Stimulated activated memory B cell treated with anti-CD40 and anti-IgM and Interleukin-4, amounts not matched to agents 10 μg/mL and 1 μg/mL and 100 μg/mL, for 72 hours (primary cell): ENCODE measurements at regions not wholly inside any gene's neighbourhood (a gene's known extent, or its start where the extent isn't known, plus 50 kb on each side); places are given as distances from the start of the nearest gene placed in this dataset.
A peak's percentile ranks its signal among the peaks of the same experiment; 100 is the strongest.
"Not testable (repeated sequence)": the region's sequence is repeated elsewhere in the genome, so short reads cannot be mapped to it uniquely, and the experiment has no call there.

Source experiments
- ATAC-seq: fragments of 150-1000 bp; cut with Tn5 transposase; 2 replicates; pipeline ENCODE4 v1.10.0; 2021
- H3K27ac Mint-ChIP-seq: one replicate; pipeline ENCODE4 v1.8.0; 2022; ENCODE audit warnings: mild to moderate bottlenecking, mixed read lengths
- H3K27me3 Mint-ChIP-seq: one replicate; pipeline ENCODE4 v1.8.0; 2022; ENCODE audit warnings: mixed read lengths
- H3K36me3 Mint-ChIP-seq: one replicate; pipeline ENCODE4 v1.8.0; 2022; ENCODE audit warnings: mixed read lengths
- H3K4me1 Mint-ChIP-seq: one replicate; pipeline ENCODE4 v1.8.0; 2022; ENCODE audit warnings: mixed read lengths
- H3K4me3 Mint-ChIP-seq: one replicate; pipeline ENCODE4 v1.8.0; 2022; ENCODE audit warnings: mild to moderate bottlenecking, moderate library complexity, mixed read lengths
- H3K9me3 Mint-ChIP-seq: one replicate; pipeline ENCODE4 v1.8.0; 2022; ENCODE audit warnings: mixed read lengths

DNA sequence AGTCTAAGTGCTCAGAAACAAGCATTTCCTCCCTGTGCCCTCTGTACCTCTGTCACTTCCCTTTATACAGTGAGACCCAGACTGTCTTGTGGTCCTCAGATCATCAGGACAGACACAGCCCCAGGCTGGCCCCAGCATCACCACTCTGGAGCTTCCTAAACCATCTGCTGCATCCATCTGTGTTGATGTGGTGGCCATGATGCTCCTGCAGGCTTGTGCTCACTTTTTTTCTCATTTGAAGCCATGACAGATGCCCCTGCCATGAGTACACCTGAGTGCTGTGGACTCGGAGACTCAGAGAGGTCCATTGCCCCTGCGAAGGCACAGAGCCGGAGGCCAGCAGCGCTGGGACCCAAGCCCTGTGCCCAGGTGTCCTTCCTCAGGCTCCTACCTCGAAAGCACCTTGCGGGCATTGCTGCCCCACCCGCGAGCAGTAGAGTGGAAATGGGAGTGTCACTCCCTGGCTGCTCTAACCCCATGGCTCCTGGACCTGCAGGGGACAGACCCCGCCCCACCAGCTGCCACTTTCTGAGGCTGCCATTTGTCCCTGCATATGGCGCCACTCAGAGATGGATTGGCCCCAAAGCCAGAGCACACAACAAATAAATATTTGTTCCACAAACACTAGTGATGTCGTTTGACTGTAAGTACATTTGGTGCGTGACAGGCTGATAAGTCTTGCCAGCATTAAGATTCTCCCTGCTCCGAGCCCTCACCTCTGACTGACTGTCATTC is 593.5 kb downstream of the TBC1D22A start:
- Mint-ChIP-seq H3K27me3 (no peaks in the 10 kb centered on the region), H3K36me3 (no peaks in the 10 kb centered on the region), H3K4me1 (no peaks in the 10 kb centered on the region), H3K9me3 (no peaks in the 10 kb centered on the region), H3K4me3 (no peak overlapping the region), H3K27ac (no peak overlapping the region)
- ATAC-seq = no peak

DNA sequence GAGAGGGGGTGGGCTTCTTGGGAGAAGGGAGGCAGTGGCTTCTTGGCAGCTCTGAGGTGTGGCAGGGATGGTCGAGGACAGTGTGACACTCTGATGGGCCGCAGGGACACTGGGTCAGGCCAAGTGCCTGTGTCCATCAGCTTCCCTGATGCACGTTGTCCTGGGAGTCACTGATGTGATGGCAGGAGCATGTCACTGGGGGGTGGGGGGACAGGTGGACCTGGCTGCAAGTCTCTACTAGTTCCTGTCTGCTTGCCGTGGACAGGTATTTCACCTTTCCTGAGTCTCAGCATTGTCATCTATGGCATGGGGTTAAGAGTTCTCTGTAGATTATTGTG is 592.9 kb downstream of the TBC1D22A start:
- H3K9me3 Mint-ChIP-seq = no peaks in the 10 kb centered on the region
- H3K4me3 Mint-ChIP-seq = no peak overlapping the region
- no peaks in the 10 kb centered on the region for H3K4me1 Mint-ChIP-seq
- no peak overlapping the region for H3K27ac Mint-ChIP-seq
- ATAC-seq = no peak
- H3K36me3 Mint-ChIP-seq = no peaks in the 10 kb centered on the region
- no peaks in the 10 kb centered on the region for H3K27me3 Mint-ChIP-seq

DNA sequence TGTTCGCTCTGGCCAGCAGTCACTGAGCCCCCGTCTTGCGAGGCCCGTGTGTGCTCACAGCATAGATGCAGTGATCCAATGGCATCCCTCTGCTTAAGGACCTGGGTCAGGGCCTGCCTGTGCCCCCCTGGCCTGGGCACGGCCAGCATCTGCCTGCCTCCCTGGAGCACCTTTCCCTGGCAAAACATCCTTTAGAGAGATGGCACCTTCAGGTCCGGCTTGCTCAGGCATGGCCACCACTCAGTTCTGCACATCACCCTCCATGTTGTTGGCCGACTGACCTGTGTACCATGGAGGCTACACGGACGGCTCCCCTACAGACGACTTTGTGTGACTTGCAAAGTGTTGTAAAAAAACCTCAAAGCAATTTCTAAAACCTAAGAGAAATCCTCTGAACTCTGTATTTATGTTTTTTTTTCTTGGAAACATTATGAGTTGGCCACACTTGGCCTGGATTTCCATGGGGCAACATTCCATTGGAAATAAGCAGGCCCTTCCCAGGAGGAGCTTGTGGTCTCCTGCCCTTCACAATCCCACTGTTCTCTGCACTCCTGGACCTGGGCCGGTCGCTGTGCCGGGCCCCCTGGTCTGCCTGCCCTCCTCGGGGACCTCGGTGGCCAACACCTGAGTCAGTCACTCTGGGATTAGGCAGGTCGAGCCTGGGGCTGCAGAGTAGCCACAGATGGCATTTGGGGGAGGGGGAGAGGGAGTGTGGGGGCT is 592.4 kb downstream of the TBC1D22A start:
- Mint-ChIP-seq H3K36me3 (no peaks in the 10 kb centered on the region), H3K27ac (no peak overlapping the region), H3K9me3 (no peaks in the 10 kb centered on the region), H3K4me1 (no peaks in the 10 kb centered on the region), H3K4me3 (no peak overlapping the region), H3K27me3 (no peaks in the 10 kb centered on the region)
- ATAC-seq = no peak

DNA sequence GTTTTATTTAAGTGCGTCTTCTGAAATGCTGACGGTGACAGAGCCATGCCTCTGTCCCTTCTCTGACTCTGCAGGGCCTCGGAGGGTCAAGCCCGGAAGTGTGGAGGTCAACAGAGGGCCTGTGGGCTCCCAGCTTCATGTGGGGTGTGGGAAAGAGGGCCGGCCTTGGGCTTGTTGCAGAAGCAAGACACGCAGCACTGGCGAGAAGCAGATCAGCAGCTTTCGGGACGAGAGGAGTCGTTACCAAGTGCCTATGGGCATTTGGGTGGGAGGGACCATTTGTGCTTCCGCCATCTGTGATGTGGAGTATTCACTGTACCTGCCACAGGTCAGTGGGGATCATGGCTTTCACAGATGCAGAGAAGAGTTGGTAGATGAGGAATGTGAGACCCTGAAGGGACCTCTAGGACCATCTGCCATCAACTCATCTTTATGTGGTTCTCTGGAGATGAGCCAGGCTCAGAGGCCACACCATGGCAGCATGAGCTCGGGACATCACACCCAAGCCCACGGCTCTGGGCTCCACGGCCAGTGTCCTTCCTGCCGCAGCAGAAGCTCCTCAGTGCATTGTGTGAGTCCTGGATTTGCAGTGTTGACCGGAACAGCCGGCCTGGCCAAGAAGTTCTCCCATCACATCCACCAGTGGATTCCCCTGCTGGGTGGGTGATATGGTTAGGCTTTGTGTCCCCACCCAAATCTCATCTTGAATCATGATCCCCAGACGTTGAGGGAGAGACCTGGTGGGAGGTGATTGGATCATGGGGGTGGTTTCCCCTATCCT is 590.7 kb downstream of the TBC1D22A start:
- Mint-ChIP-seq H3K4me1 (no peaks in the 10 kb centered on the region), H3K36me3 (no peaks in the 10 kb centered on the region), H3K4me3 (no peak overlapping the region), H3K27me3 (no peaks in the 10 kb centered on the region), H3K9me3 (no peaks in the 10 kb centered on the region), H3K27ac (no peak overlapping the region)
- ATAC-seq = no peak

DNA sequence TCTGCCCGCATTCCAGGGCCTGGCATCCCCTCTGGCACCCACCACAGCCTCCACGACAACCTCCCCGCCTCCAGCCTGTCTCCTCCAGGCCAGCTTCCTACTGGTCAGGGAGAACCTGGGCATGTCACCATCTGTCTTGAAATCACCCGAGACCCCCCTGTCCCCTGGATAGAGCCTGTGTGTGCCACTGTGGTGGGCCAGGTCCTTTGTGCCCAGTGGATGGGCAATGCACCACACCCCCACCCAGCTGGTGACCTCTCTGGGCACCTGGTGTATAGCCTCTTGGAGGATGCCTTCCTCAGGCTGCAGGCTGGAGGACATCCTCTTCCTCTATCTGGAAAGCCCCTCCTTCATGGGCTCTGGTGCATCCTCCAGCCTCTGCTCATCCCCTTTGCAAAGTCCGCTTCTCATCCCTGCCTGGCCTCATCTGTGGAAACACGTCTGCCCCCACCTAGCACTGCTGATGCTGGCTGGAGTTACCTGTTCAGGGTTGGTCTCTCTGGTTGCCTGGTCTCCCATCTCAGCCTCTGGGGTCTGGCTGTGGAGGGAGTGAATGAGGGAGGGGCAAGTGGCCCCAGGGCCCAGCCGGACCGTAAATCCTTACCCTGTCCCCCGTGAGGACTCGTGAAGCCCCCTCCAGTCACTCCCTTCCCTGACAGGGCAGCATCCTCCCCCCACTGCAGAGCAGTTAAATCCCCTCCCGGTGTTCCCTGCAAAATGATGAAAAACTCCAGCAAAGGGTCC is 589.6 kb downstream of the TBC1D22A start:
- Mint-ChIP-seq H3K4me3 (no peak overlapping the region), H3K9me3 (no peaks in the 10 kb centered on the region), H3K27me3 (no peaks in the 10 kb centered on the region), H3K36me3 (no peaks in the 10 kb centered on the region), H3K4me1 (no peaks in the 10 kb centered on the region), H3K27ac (no peak overlapping the region)
- ATAC-seq = no peak

DNA sequence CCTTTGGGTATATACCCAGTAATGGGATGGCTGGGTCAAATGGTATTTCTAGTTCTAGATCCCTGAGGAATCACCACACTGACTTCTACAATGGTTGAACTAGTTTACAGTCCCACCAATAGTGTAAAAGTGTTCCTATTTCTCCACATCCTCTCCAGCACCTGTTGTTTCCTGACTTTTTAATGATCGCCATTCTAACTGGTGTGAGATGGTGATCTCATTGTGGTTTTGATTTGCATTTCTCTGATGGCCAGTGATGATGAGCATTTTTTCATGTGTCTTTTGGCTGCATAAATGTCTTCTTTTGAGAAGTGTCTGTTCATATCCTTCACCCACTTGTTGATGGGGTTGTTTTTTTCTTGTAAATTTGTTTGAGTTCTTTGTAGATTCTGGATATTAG is 583.8 kb downstream of the TBC1D22A start:
- H3K27ac Mint-ChIP-seq, ATAC-seq, H3K4me3 Mint-ChIP-seq, H3K36me3 Mint-ChIP-seq, H3K4me1 Mint-ChIP-seq, H3K9me3 Mint-ChIP-seq: not testable (repeated sequence)
- peaks cover 32% of the 10 kb centered on the region for H3K27me3 Mint-ChIP-seq

DNA sequence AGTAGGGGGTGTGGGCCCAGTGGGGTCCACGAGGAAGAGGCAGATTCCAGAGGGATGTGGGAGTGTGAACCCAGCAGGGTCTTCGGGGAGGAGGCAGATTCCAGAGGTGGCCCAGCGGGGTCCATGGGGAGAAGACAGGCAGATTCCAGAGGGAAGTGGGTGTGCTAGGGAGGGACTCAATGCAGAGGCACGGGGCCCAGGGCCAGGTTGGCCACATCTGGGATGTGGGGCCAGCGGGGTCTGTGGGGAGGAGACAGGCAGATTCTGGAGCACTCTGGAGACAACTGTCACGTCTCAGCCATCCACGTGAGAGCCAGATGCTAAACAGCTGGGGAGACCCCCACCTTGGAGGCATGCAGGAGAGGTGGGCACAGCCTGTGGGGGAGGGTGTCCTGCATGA is 582.6 kb downstream of the TBC1D22A start:
- H3K9me3 Mint-ChIP-seq = no peaks in the 10 kb centered on the region
- no peak overlapping the region for H3K27ac Mint-ChIP-seq
- no peak for ATAC-seq
- peaks cover 36% of the 10 kb centered on the region for H3K27me3 Mint-ChIP-seq
- no peaks in the 10 kb centered on the region for H3K4me1 Mint-ChIP-seq
- H3K36me3 Mint-ChIP-seq = no peaks in the 10 kb centered on the region
- H3K4me3 Mint-ChIP-seq = no peak overlapping the region

DNA sequence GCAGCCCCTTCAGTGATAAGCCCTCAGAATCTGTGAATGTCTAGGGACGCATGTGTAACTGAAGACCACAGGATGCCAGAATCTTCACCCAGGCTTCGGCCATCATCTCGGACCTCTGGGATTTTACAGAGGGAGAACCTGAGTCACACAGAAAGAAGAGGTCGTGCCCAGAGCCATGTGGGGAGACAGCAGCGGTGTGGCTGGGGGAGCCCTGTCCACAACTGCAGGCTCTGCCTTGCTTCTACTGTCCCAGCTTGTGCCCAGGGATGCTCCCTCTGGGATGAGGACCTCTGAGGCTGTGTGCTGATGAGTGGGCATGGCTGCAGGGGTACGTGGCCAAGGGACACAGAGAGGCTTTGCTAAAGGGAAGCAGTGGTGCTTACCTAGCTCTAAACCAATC is 582.0 kb downstream of the TBC1D22A start:
- H3K4me1 Mint-ChIP-seq = no peaks in the 10 kb centered on the region
- peaks cover 36% of the 10 kb centered on the region for H3K27me3 Mint-ChIP-seq
- ATAC-seq = no peak
- no peak overlapping the region for H3K4me3 Mint-ChIP-seq
- H3K9me3 Mint-ChIP-seq = no peaks in the 10 kb centered on the region
- H3K36me3 Mint-ChIP-seq = no peaks in the 10 kb centered on the region
- H3K27ac Mint-ChIP-seq = no peak overlapping the region

DNA sequence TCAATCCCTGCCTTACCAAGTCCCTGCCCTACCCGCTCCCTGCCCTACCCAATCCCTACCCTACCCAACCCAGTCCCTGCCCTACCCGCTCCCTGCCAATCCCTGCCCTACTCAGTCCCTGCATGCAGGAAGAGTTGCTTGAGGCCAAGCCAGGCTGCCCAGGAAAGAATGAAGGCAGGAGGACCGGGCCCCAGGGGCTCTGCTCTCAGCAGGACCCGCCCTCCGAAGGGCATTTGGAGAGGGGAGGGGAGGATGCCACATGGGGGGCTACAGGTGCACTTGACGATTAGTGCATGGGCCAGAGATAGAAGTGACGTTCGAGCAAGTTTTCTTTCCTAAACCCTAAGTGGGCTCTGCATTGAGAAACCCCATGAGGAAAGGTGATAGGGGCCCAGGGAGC is 581.2 kb downstream of the TBC1D22A start:
- no peak for ATAC-seq
- H3K27me3 Mint-ChIP-seq = peaks cover 36% of the 10 kb centered on the region
- H3K36me3 Mint-ChIP-seq = no peaks in the 10 kb centered on the region
- no peak overlapping the region for H3K4me3 Mint-ChIP-seq
- no peaks in the 10 kb centered on the region for H3K4me1 Mint-ChIP-seq
- no peaks in the 10 kb centered on the region for H3K9me3 Mint-ChIP-seq
- no peak overlapping the region for H3K27ac Mint-ChIP-seq

DNA sequence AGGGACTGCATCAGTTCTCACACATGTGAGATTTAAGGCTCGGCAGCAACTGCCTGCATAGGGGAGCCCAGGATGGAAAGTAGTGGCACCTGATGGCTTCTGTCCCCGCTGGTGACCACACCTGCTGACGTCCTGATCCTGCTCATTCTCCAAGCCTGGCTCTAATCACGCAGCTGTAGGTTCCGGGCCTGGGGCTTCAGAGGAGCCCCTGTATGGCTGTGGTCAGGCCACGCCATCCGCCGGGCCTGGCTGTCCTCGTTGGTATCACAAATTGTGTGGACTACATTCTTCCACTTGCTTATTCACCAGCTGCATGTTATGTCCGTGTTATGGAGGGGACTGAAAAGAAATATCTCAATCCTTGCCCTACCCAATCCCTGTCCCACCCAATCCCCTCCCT is 580.0 kb downstream of the TBC1D22A start:
- ATAC-seq = no peak
- H3K27ac Mint-ChIP-seq = no peak overlapping the region
- no peak overlapping the region for H3K4me3 Mint-ChIP-seq
- no peaks in the 10 kb centered on the region for H3K36me3 Mint-ChIP-seq
- no peaks in the 10 kb centered on the region for H3K9me3 Mint-ChIP-seq
- H3K4me1 Mint-ChIP-seq = no peaks in the 10 kb centered on the region
- peaks cover 36% of the 10 kb centered on the region for H3K27me3 Mint-ChIP-seq

DNA sequence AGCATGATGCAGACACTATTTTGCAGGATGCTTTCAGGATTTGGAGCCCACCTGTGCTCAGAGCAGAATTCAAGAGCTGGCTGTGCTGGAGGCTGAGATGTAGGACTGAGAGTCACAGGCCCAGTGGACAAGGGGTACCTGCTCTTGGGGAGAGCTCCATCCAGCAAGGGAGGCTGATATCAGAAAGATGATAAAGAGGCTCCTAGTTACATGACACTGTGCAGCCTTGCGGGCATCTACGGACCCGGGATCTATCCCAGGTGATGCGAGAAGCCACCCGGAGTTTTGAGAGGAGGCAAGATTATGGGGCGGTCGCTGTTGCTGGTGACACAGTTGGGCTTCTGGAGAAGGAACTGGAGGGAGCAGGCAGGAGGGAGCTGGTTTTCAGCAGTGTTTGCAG is 579.0 kb downstream of the TBC1D22A start:
- Mint-ChIP-seq H3K27me3 (peaks cover 36% of the 10 kb centered on the region), H3K36me3 (no peaks in the 10 kb centered on the region), H3K4me1 (no peaks in the 10 kb centered on the region), H3K27ac (no peak overlapping the region), H3K4me3 (no peak overlapping the region), H3K9me3 (no peaks in the 10 kb centered on the region)
- ATAC-seq = no peak

DNA sequence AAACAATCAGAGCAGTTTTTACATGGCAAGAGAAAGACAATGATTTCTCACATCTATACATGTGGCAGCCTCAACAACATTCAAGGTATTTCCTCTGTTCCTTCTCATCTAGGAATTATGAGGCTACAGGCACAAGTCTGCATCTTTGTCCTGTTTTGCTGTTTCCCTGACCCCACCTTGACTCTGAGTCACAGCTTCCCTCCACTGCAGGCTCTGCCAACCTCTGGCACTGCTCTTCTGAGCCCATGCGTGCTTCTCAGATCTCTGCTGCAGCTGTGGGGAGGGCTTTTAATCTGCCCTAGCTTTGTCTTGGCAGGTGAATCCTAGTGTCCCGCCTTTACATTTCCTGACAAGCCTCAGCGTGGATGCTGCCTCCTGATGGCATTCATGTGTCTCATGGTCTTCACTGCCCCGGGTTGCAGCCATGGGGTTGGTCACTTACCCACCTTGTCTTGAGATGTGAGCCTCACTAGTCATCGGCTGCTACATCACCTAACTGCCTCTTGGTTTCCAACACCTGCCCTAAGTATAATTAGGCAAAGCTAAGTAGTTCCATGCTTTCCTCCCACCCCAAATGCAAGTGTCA is 578.5 kb downstream of the TBC1D22A start:
- Mint-ChIP-seq H3K27ac (no peak overlapping the region), H3K27me3 (peaks cover 36% of the 10 kb centered on the region), H3K36me3 (no peaks in the 10 kb centered on the region), H3K4me3 (no peak overlapping the region), H3K9me3 (peaks cover 4% of the 10 kb centered on the region), H3K4me1 (no peaks in the 10 kb centered on the region)
- ATAC-seq = no peak

DNA sequence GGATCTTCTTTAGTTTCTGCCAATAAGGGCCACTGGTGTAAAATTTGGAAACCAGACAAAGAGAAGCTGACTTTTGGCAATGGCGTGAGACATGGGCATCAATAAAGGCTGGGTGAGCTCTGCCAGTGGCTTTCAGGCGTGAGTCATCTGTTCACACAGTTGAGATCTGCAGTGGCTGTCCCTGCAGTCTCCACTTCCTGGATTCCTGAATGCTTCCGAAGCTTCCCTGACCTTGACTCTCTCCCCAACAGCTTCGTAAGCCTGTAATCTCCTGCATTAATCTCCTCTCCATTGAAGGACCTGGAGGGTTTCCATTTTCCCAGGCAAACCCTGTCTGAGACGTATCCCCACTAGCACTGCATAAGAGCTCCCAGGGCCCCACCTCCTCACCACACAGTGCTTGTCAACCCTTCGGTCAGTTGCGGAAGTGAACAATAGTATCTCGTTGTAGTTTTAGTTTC is 574.7 kb downstream of the TBC1D22A start:
- H3K27ac Mint-ChIP-seq = no peak overlapping the region
- H3K36me3 Mint-ChIP-seq = no peaks in the 10 kb centered on the region
- no peaks in the 10 kb centered on the region for H3K4me1 Mint-ChIP-seq
- ATAC-seq = no peak
- H3K27me3 Mint-ChIP-seq = peaks cover 13% of the 10 kb centered on the region
- peak overlapping the region; percentile 6 for H3K4me3 Mint-ChIP-seq
- peaks cover 6% of the 10 kb centered on the region for H3K9me3 Mint-ChIP-seq

DNA sequence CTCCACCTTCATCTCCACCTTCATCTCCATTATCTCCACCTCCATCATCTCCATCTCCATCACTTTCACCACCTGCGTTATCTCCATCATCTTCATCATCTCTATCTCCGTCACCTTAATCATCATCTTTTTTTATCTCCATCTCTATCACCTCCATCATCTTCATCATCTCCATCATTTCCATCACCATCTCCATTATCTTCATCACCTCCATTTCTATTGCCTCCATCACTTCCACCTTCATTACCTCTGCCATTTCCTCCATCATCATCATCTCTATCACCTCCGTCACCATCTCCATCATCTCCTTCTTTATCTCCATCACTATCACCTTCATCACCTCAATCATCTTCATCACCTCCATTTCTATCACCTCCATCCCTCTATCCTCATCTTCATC is 573.5 kb downstream of the TBC1D22A start:
- no peaks in the 10 kb centered on the region for H3K36me3 Mint-ChIP-seq
- H3K27me3 Mint-ChIP-seq = peaks cover under 1% of the 10 kb centered on the region
- H3K9me3 Mint-ChIP-seq = peaks cover 6% of the 10 kb centered on the region
- H3K4me1 Mint-ChIP-seq = no peaks in the 10 kb centered on the region
- H3K4me3 Mint-ChIP-seq = no peak overlapping the region
- no peak for ATAC-seq
- H3K27ac Mint-ChIP-seq = no peak overlapping the region

DNA sequence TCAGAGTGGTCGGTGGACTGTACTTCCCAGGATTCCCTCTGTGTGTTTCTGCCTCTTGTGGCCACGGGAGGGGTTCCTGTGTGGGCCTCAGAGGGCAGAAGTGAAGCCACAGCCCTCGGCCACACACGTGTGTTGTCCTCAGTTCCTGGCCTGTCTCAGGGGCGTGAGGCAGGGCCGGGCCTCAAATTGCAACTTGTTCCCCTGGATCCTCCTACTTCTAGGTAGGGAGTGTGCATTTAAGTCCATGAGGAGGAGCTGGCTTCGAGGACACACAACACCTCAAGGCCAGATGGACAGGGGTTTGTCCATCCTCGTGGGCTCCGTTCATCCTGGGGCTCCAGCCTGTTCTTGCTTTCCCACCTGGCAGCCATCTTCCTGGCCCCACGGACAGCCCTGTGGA is 573.0 kb downstream of the TBC1D22A start:
- Mint-ChIP-seq H3K27me3 (no peaks in the 10 kb centered on the region), H3K4me1 (no peaks in the 10 kb centered on the region), H3K36me3 (no peaks in the 10 kb centered on the region), H3K9me3 (peaks cover 6% of the 10 kb centered on the region), H3K4me3 (no peak overlapping the region), H3K27ac (no peak overlapping the region)
- ATAC-seq = no peak
